GM12872 (cell line): ENCODE measurements at regions not wholly inside any gene's neighbourhood (a gene's known extent, or its start where the extent isn't known, plus 50 kb on each side); places are given as distances from the start of the nearest gene placed in this dataset.

ENCODE experiments used
- TF ChIP-seq, protein P1 (sequence below): IDR thresholded peaks from 3 replicates; pipeline ENCODE4 v1.5.1; 2011; ENCODE audit warnings: low read depth, mild to moderate bottlenecking, low read length, moderate library complexity; ENCODE audit not compliant: insufficient read depth

- TF ChIP-seq, protein P1, sequence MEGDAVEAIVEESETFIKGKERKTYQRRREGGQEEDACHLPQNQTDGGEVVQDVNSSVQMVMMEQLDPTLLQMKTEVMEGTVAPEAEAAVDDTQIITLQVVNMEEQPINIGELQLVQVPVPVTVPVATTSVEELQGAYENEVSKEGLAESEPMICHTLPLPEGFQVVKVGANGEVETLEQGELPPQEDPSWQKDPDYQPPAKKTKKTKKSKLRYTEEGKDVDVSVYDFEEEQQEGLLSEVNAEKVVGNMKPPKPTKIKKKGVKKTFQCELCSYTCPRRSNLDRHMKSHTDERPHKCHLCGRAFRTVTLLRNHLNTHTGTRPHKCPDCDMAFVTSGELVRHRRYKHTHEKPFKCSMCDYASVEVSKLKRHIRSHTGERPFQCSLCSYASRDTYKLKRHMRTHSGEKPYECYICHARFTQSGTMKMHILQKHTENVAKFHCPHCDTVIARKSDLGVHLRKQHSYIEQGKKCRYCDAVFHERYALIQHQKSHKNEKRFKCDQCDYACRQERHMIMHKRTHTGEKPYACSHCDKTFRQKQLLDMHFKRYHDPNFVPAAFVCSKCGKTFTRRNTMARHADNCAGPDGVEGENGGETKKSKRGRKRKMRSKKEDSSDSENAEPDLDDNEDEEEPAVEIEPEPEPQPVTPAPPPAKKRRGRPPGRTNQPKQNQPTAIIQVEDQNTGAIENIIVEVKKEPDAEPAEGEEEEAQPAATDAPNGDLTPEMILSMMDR = no peak
These were observed 256.3 kb downstream of the CD83 start for GRCh38 chr6:14373648-14374437.

DNA sequence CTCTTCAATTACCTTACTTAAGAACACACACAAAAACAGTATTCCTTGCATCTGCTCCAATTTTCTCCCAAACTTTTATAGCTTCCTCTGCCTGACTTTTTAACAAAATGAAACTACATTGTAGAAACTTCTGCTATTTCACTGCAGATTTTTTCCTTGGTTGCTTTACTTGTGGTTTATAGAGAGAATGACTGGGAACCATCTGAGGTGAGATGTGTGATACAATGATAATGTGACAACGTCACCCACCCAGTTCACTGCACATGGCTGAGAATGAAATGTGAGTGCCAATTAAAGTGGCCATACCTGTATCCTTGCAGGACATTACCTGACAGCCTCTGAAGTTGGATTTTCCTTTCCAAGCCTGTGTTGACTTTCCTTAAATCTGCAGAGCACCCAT is 258.4 kb downstream of the CD83 start:
- TF ChIP-seq, protein P1 = no peak

- TF ChIP-seq, protein P1 = no peak
These were observed 262.0 kb downstream of the CD83 start for GRCh38 chr6:14379568-14379967.

DNA sequence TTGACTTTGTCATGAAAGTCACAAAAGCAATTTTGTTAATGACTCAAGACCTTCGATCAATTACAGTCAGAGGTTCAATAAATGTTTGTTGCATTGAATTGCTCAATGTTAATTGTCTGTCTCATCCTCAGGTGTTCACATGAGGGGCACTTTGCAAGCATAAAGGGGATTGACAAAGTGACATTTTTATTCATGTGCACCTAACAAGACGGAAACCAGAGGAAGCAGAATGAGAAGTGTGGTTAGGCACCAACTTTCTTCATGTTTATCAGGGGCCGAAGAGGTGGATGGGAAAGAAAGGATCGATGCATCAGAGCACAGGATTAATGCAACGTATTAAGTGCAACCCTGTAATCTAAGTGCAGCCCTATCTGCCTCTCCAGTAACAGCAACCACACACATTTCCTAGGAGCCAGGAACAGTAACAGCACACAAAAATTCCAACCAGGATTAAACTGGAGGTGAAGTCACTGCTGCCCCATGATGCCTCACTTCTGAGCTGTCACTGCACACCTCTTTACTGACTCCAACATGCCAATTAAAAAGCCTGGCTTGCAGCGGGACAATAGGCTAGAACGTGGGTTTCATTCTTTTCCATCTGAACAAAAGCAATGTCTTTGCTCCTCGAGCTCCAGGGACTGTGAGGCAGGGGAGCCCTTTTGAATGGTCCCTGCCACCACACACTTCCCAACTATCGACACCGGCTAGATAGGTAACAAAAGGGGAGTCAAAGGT is 262.7 kb downstream of the CD83 start:
- TF ChIP-seq, protein P1 = no peak

GRCh38 chr6:14380901-14381828 is 263.6 kb downstream of the CD83 start:
- TF ChIP-seq, protein P1 = no peak

- TF ChIP-seq, protein P1 = no peak
These were observed 264.5 kb downstream of the CD83 start for GRCh38 chr6:14381829-14382677.
